K562 (cell line): ENCODE measurements at regions not wholly inside any gene's neighbourhood (a gene's known extent, or its start where the extent isn't known, plus 50 kb on each side); places are given as distances from the start of the nearest gene placed in this dataset.

Source experiments
- ATAC-seq: fragments of 200-7000 bp; cut with Tn5 transposase; 3 replicates; pipeline ENCODE4 v1.9.1; 2020; ENCODE audit warnings: moderate library complexity
- BruUV-seq: library from RNA; stranded (reverse); fragments of 400-500 nt; replicated peaks from 2 replicates; lab custom pipeline; 2021; lab: Mats Ljungman, UMichigan
- CTCF ChIA-PET: fragments of 300-600 bp; formaldehyde crosslinking; extraction: SDS; loops from one replicate; lab custom pipeline; 2021; ENCODE audit warnings: low intra/inter-chr PET ratio; lab: Yijun Ruan, JAX
- POLR2A ChIA-PET: fragments of 300-600, 350-650 bp; sonication (Branson Sonifier 250); formaldehyde crosslinking; extraction: SDS; loops from one replicate; lab custom pipeline; 2021; ENCODE audit warnings: antibody characterized with exemption, inconsistent platforms; lab: Yijun Ruan, JAX
- DNase-seq, 4 experiments: peaks; one replicate each; pipeline versions ENCODE4 v3.0.0 to v3.0.0-alpha.2; 2011 to 2018; ENCODE audit warnings: low spot score in 3 of 4, mixed read lengths in 3 of 4; ENCODE audit errors: extremely low read depth in 1 of 4
- FAIRE-seq: peaks from 2 replicates; lab custom pipeline; 2011; peaks lifted over from hg19 to GRCh38; lab: Jason Lieb, UNC
- H2AFZ ChIP-seq: 2 replicates; pipeline ENCODE4 v1.6.0; 2011; ENCODE audit warnings: low read depth, low read length, control low read depth, inconsistent platforms
- H3K27ac ChIP-seq: fragments of 200-600 bp; 3 replicates; pipeline ENCODE4 v1.8.0; 2011; ENCODE audit warnings: low read depth, mild to moderate bottlenecking, control low read depth, inconsistent platforms, low read length, moderate library complexity, mixed read lengths; ENCODE audit errors: extremely low read depth
- H3K27me3 ChIP-seq, 2 experiments: fragments of 300-600 bp in 1 of 2; 2 replicates in 1 of 2; 3 replicates in 1 of 2; pipeline versions ENCODE4 v1.6.0 to v1.8.0; 2011; ENCODE audit warnings: inconsistent platforms in 2 of 2, low read length in 2 of 2, mild to moderate bottlenecking in 1 of 2, mixed read lengths in 1 of 2, moderate library complexity in 1 of 2; ENCODE audit not compliant: control insufficient read depth in 2 of 2, insufficient read depth in 2 of 2
- H3K36me3 ChIP-seq: fragments of 300-600 bp; 3 replicates; pipeline ENCODE4 v1.8.0; 2011; ENCODE audit warnings: mild to moderate bottlenecking, low read length, inconsistent platforms; ENCODE audit not compliant: control insufficient read depth, insufficient read depth
- H3K4me1 ChIP-seq, 2 experiments: fragments of 200-600 bp in 1 of 2; replicated peaks in 1 of 2; 2 replicates in 1 of 2; 3 replicates in 1 of 2; pipeline versions ENCODE4 v1.5.1 to v1.8.0; 2011; ENCODE audit warnings: inconsistent platforms in 2 of 2, low read length in 2 of 2, mild to moderate bottlenecking in 1 of 2, mixed read lengths in 1 of 2, moderate library complexity in 1 of 2; ENCODE audit not compliant: control insufficient read depth in 2 of 2, insufficient read depth in 2 of 2
- H3K4me2 ChIP-seq: 2 replicates; pipeline ENCODE4 v1.6.1; 2011; ENCODE audit warnings: low read length, control low read depth, inconsistent platforms, mixed read lengths; ENCODE audit not compliant: insufficient read depth
- H3K4me3 ChIP-seq: fragments of 200-600 bp; sonication (generic), shearing (Covaris generic); 2 replicates; pipeline ENCODE4 v1.5.1; 2016; ENCODE audit warnings: control low read depth, inconsistent platforms
- H3K79me2 ChIP-seq: fragments of 200-600 bp; 3 replicates; pipeline ENCODE4 v1.8.0; 2011; ENCODE audit warnings: low read length, inconsistent platforms; ENCODE audit not compliant: control insufficient read depth, insufficient read depth
- H3K9ac ChIP-seq, 2 experiments: 2 replicates each; pipeline versions ENCODE4 v1.6.0 to v1.6.1; 2011; ENCODE audit warnings: low read depth in 2 of 2, low read length in 2 of 2, control low read depth in 1 of 2, inconsistent platforms in 1 of 2, mild to moderate bottlenecking in 1 of 2, mixed read lengths in 1 of 2; ENCODE audit not compliant: insufficient read depth in 1 of 2
- H3K9me1 ChIP-seq: one replicate; pipeline ENCODE4 v1.6.0; 2011; ENCODE audit warnings: inconsistent platforms, mild to moderate bottlenecking, low read length, moderate library complexity; ENCODE audit not compliant: control insufficient read depth, insufficient read depth
- H3K9me3 ChIP-seq: replicated peaks from 2 replicates; pipeline ENCODE4 v1.5.1; 2011; ENCODE audit warnings: low read depth, low read length, inconsistent platforms; ENCODE audit not compliant: control insufficient read depth, insufficient read depth
- H4K20me1 ChIP-seq: replicated peaks from 2 replicates; pipeline ENCODE4 v1.6.1; 2011; ENCODE audit warnings: low read length, inconsistent platforms, mixed read lengths; ENCODE audit not compliant: control insufficient read depth, insufficient read depth
- NFIX ChIP-seq: fragments of 250-450 bp; sonication (Bioruptor Pico); IDR thresholded peaks from 2 replicates; pipeline ENCODE4 v1.4.0; 2020; ENCODE audit warnings: low read depth, mild to moderate bottlenecking, moderate library complexity
- NR0B1 ChIP-seq: fragments of 450-650 bp; IDR thresholded peaks from one replicate; pipeline ENCODE4 v1.6.1; 2018; ENCODE audit warnings: mild to moderate bottlenecking, moderate library complexity; ENCODE audit not compliant: partially characterized antibody
- PRPF4 ChIP-seq: fragments of 200-400 bp; formaldehyde crosslinking; IDR thresholded peaks from one replicate; pipeline ENCODE4 v1.6.1; 2017; ENCODE audit warnings: low read length, low read depth, mild to moderate bottlenecking; ENCODE audit not compliant: insufficient read depth, poor library complexity, severe bottlenecking
- PTRF ChIP-seq: fragments of 450-650 bp; IDR thresholded peaks from 2 replicates; pipeline ENCODE4 v1.6.1; 2016; ENCODE audit warnings: mild to moderate bottlenecking, missing genetic modification characterization, missing compliant biosample characterization
- PTTG1 ChIP-seq: fragments of 450-650 bp; IDR thresholded peaks from 2 replicates; pipeline ENCODE4 v1.6.1; 2016; ENCODE audit warnings: low read depth, mild to moderate bottlenecking, missing genetic modification characterization, missing compliant biosample characterization
- ZHX1 ChIP-seq: fragments of 150-350 bp; conservative IDR thresholded peaks from 2 replicates; pipeline ENCODE4 v1.6.1; 2014; ENCODE audit warnings: low read length
- WGBS: fragments of 100-300 bp; shearing (Covaris generic); methylation state at CpG from one replicate; pipeline ENCODE4 v1.1.6; 2016; ENCODE audit warnings: low coverage, mixed read lengths; ENCODE audit not compliant: insufficient coverage; ENCODE audit errors: missing lambda C conversion rate; 5-methylcytosine and 5-hydroxymethylcytosine counted together
- in situ Hi-C: fragments of 300-500 bp; cut with MboI; formaldehyde crosslinking; loops from 4 replicates; pipeline ENCODE4 v1.15.0; 2018; ENCODE audit warnings: inconsistent platforms, mixed read lengths
- intact Hi-C: fragments of 100-400 bp; cut with micrococcal nuclease; formaldehyde crosslinking; loops from 2 replicates; pipeline ENCODE4 v1.14.2; 2022
- TF ChIP-seq, protein P1 (sequence below): fragments of 200-600 bp; sonication (generic); IDR thresholded peaks from one replicate; pipeline ENCODE4 v1.6.1; 2012; ENCODE audit warnings: mild to moderate bottlenecking, low read depth, low read length, inconsistent platforms

- in situ Hi-C loops (no loop called here), intact Hi-C loops (no loop called here)
- ChIA-PET CTCF (no interaction called here), POLR2A (no interaction called here)
- Histone ChIP-seq H3K4me2 (no peak overlapping the region), H3K36me3 (no peaks in the 10 kb centered on the region), H2AFZ (no peak overlapping the region), H3K27me3 (peaks cover 0 to 22% of the 10 kb centered on the region in 2 experiments; a peak in 2 of 5 replicates), H3K79me2 (no peaks in the 10 kb centered on the region), H3K4me1 (no peaks in the 10 kb centered on the region), H3K4me3 (no peak overlapping the region), H3K9me1 (no peaks in the 10 kb centered on the region), H3K9me3 (no peaks in the 10 kb centered on the region), H4K20me1 (no peaks in the 10 kb centered on the region; the same call in 1 of the 2 replicates), H3K9ac (no peak overlapping the region), H3K27ac (no peak overlapping the region)
- no peak for ATAC-seq
- DNase-seq, result no peak
- FAIRE-seq, result no peak
- WGBS, result 0% methylated on average over 9 of the region's 9 CpGs
- no TSS peak for BruUV-seq
- no peak for TF ChIP-seq ZHX1
- TF ChIP-seq NFIX (CRISPR knock-in tag), result no peak
- TF ChIP-seq, protein P1, sequence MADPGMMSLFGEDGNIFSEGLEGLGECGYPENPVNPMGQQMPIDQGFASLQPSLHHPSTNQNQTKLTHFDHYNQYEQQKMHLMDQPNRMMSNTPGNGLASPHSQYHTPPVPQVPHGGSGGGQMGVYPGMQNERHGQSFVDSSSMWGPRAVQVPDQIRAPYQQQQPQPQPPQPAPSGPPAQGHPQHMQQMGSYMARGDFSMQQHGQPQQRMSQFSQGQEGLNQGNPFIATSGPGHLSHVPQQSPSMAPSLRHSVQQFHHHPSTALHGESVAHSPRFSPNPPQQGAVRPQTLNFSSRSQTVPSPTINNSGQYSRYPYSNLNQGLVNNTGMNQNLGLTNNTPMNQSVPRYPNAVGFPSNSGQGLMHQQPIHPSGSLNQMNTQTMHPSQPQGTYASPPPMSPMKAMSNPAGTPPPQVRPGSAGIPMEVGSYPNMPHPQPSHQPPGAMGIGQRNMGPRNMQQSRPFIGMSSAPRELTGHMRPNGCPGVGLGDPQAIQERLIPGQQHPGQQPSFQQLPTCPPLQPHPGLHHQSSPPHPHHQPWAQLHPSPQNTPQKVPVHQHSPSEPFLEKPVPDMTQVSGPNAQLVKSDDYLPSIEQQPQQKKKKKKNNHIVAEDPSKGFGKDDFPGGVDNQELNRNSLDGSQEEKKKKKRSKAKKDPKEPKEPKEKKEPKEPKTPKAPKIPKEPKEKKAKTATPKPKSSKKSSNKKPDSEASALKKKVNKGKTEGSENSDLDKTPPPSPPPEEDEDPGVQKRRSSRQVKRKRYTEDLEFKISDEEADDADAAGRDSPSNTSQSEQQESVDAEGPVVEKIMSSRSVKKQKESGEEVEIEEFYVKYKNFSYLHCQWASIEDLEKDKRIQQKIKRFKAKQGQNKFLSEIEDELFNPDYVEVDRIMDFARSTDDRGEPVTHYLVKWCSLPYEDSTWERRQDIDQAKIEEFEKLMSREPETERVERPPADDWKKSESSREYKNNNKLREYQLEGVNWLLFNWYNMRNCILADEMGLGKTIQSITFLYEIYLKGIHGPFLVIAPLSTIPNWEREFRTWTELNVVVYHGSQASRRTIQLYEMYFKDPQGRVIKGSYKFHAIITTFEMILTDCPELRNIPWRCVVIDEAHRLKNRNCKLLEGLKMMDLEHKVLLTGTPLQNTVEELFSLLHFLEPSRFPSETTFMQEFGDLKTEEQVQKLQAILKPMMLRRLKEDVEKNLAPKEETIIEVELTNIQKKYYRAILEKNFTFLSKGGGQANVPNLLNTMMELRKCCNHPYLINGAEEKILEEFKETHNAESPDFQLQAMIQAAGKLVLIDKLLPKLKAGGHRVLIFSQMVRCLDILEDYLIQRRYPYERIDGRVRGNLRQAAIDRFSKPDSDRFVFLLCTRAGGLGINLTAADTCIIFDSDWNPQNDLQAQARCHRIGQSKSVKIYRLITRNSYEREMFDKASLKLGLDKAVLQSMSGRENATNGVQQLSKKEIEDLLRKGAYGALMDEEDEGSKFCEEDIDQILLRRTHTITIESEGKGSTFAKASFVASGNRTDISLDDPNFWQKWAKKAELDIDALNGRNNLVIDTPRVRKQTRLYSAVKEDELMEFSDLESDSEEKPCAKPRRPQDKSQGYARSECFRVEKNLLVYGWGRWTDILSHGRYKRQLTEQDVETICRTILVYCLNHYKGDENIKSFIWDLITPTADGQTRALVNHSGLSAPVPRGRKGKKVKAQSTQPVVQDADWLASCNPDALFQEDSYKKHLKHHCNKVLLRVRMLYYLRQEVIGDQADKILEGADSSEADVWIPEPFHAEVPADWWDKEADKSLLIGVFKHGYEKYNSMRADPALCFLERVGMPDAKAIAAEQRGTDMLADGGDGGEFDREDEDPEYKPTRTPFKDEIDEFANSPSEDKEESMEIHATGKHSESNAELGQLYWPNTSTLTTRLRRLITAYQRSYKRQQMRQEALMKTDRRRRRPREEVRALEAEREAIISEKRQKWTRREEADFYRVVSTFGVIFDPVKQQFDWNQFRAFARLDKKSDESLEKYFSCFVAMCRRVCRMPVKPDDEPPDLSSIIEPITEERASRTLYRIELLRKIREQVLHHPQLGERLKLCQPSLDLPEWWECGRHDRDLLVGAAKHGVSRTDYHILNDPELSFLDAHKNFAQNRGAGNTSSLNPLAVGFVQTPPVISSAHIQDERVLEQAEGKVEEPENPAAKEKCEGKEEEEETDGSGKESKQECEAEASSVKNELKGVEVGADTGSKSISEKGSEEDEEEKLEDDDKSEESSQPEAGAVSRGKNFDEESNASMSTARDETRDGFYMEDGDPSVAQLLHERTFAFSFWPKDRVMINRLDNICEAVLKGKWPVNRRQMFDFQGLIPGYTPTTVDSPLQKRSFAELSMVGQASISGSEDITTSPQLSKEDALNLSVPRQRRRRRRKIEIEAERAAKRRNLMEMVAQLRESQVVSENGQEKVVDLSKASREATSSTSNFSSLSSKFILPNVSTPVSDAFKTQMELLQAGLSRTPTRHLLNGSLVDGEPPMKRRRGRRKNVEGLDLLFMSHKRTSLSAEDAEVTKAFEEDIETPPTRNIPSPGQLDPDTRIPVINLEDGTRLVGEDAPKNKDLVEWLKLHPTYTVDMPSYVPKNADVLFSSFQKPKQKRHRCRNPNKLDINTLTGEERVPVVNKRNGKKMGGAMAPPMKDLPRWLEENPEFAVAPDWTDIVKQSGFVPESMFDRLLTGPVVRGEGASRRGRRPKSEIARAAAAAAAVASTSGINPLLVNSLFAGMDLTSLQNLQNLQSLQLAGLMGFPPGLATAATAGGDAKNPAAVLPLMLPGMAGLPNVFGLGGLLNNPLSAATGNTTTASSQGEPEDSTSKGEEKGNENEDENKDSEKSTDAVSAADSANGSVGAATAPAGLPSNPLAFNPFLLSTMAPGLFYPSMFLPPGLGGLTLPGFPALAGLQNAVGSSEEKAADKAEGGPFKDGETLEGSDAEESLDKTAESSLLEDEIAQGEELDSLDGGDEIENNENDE, result no peak
- no peak for TF ChIP-seq NR0B1
- no peak for TF ChIP-seq PTRF (tag)
- no peak for TF ChIP-seq PTTG1 (tag)
- TF ChIP-seq PRPF4, result no peak
Measured at GRCh38 chr10:43921881-43922280, 273.2 kb upstream of the ZNF32 start.
